Glomerular visceral epithelial cell (primary cell): ENCODE measurements at regions not wholly inside any gene's neighbourhood (a gene's known extent, or its start where the extent isn't known, plus 50 kb on each side); places are given as distances from the start of the nearest gene placed in this dataset.
"Not testable (repeated sequence)": the region's sequence is repeated elsewhere in the genome, so short reads cannot be mapped to it uniquely, and the experiment has no call there.

Source experiments
- DNase-seq: peaks from one replicate; pipeline ENCODE4 v3.0.0-alpha.2; 2016; ENCODE audit errors: extremely low spot score

DNA sequence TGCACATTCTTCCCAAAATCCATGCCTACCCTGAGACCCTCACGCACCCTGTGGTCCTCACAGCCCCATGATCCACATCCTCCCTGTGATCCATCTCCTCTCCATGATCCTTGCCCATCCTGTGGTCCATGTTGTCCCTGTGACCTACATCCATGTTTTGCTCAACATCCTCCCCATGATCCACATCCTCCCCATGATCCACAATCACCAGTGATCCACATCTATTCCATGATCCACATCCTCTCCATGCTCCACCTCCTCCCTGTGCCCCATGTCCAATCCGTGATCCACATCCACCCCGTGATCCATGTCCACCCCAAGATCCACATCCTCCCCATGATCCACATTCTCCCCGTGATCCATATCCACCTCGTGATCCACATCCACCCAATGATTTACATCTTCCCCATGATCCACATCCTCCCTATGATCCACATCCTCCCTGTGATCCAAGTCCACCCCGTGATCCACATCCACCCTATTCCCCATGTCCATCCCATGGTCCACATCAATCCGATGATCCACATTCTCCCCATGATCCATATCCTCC, 281.2 kb downstream of the MYCN start:
- no peak for DNase-seq

DNA sequence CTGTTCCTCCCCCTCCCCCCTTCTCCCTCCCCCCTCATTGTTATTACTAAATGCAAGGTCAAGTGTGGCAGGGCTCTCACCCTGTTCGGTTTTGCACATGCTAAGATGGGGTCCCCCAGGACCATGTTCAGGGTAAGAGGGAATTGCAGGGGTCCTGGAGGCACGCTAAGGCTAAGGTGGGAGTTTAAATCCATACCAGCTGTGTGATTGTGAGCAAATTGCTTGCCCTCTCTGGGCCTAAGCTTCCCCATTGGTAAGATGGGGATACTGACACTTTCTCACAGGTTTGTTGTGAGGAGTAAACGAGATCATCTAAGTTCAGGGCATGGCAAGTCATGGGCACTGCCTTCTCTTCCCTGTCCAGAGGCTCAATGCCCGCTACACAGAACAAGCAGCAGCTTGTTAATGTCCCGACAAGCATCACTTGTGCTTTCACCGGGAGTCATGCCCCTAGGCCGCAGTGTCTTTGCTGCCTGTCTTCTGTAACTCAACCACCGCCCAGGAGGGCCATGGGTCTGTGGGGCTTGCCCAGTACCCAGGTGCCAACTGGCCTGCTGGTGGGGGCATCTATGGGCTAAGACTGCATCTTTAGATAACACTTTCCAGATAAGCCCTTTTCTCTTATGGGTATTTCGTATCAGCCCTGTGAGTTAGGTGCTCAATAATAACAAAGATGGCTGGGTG, 279.1 kb downstream of the MYCN start:
- no peak for DNase-seq

DNA sequence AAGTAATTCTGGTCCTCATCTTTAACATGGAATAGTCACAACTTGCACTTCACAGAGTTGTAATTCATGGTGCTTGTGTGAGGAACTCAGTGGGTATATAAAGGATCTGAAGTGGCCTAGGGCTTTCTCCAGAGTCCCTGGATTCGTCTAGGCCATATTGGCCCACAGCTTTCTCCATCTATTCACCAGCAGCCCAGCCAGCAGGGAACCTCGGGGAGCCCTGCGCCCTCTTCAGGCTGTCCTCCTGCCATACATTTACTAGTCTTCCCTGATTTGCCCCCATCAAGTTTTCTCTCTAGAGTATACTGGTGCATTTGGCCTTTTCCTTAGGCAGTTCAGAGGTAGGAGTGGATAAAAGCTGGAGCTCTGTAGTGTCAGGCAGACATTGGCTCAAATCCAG, 278.3 kb downstream of the MYCN start:
- DNase-seq: no peak

GRCh38 chr2:16218161-16218560, 277.8 kb downstream of the MYCN start:
- no peak for DNase-seq

DNA sequence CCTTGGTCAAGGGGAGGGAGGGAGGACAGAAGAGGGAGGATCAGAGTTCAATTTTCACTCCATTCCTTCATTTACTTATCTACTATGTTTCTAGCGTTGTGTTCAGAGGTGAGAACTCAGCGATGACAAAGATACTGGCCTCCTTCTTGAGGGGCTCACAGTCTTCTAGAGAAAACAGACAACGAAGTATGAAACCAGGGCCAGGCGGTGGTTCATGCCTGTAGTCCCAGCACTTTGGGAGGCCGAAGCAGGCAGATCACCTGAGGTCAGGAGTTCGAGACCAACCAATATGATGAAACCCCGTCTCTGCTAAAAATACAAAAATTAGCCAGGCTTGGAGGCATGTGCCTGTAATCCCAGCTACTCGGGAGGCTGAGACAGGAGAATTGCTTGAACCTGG, 277.4 kb downstream of the MYCN start:
- not testable (repeated sequence) for DNase-seq

GRCh38 chr2:16217291-16217690, 276.9 kb downstream of the MYCN start:
- no peak for DNase-seq

DNA sequence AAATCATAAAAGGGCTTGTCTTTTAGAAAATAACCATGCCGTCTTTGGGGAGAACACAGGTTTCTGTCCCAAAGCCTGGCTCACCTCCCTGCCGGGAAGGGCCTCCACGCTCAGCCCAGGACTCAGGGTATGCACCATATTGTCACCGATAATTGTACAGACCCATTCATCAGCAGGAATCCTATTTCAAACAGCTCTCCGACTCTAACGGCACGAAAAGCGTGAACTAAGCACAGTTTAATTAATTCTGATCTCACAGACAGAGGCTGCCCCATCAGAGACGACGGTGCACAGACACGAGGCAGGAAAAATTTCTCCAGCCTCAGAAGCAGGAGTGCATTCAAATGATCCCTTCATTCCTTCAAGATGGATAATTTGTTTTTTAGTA, 276.2 kb downstream of the MYCN start:
- DNase-seq: no peak

GRCh38 chr2:16215902-16216557, 275.7 kb downstream of the MYCN start:
- DNase-seq: no peak

DNA sequence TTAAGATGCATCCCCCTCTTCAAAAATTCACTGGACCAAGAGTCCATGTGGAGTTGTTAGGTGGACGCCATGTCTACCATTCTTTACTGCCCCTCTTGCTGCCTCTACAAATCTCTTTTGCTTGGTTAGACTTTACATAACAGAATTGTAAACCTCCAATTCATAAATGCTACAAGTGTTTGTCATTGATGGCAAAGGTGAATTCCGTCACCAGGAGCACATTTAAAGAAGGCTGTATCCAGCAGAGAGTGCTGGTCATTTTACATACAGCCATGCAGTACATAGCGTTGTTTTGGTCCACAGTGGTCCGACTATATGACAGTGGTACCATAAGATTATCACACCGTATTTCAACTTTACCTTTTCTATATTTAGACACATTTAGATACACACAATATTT, 274.5 kb downstream of the MYCN start:
- DNase-seq: no peak

DNA sequence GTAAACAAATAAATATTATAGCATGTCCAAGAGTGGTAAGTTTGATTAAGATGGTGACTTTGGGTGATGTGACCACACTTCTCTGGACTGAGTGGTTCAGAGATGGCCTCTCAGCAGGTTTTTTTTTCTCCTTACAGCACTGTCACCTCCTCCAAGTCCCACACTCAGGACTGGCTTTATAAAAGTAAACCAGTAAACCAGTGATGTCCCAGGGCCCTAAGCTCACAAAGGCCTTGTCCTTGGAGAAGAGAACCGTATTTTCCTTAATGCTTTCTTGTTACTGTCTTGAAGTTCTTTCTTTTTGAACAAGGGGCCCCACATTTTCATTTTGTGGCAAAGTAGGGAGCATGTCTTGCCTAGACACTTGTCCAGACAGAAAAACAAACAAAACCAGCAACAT, 274.0 kb downstream of the MYCN start:
- DNase-seq: no peak

GRCh38 chr2:16212321-16212720, 272.0 kb downstream of the MYCN start:
- no peak for DNase-seq

DNA sequence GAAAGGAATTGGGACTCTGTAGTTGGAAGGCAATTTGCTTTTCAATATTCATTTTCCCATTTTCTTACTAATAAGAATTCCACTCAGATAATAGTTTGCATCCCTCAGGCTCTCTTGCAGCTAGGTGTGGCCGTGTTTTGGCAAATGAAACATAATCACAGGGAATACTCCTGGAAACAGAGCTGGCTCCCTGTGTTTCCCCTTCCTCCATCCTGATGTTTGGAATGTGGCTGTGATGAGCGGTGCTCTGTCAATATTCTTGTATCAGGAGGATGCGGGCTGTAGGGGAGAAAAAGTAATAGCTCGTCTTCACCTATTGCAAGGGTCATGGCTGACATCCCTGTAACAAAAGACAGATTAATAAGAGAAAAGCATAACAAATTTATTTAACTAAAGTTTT, 271.0 kb downstream of the MYCN start:
- DNase-seq: no peak

GRCh38 chr2:16210841-16211240, 270.5 kb downstream of the MYCN start:
- no peak for DNase-seq

GRCh38 chr2:16209799-16210198, 269.4 kb downstream of the MYCN start:
- no peak for DNase-seq

DNA sequence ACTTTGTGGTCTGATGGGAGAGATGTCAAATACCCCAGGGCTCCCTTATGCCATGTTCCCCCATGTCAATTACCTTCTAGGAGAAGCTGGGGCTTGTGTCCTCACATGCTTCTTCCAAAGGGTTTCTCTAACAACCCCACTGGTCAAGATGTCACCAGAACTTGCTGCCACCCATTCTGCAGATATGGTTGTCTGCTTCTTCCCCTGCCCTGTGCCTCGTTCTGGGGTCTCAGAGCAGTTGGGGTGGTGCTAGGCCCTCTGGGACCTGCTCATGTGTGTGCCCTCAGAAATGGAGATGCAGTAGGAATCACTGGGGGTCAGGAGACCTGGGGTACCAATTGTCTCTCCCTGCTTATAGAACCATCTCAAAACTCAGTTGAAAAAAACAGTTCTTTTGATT, 268.6 kb downstream of the MYCN start:
- no peak for DNase-seq

DNA sequence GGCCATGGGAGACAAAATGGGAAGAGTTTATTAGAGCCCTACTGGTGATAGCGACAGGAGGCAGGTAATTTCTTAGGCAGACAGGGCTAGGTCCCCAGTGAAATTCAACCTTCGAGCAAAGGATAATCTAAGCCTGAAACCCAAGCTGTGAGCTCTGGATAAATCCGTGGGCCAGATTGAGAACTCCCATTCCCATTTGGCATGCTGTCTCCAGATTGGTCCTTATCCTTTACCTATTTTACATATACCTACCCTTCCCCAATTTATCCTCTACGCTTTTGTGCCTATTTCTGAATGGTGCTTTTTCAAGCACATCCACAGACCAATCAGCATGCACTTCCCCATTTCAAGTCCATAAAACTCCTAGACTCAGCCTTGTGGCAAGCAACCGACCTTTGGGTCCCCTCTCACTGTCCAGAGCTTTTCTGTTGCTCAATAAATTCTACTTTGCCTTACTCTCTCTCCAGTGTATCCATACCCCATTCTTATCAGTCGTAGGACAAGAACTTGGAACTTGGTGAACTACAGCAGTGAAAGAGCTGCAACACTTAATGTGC, 268.0 kb downstream of the MYCN start:
- DNase-seq: no peak

- no peak for DNase-seq
Measured at GRCh38 chr2:16207611-16208010, 267.3 kb downstream of the MYCN start.

DNA sequence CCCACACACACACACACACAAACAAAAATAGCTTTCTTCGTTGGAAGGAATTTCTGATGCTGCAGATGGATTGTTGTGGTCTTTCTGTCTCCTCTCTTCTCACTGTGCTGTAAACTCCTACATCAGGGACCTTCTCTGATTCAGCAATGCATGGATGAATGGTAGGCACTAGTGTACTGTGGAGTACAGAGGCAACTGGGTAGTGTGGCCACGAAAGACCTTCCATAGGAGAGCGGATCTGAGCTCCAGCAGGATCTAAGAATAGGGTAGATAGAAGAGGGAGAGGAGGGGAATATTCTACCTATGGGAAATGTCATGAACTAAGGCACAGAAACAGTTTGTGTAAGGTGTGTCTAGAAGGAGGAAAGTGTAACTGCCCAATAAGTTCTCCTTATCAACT, 266.8 kb downstream of the MYCN start:
- no peak for DNase-seq

DNA sequence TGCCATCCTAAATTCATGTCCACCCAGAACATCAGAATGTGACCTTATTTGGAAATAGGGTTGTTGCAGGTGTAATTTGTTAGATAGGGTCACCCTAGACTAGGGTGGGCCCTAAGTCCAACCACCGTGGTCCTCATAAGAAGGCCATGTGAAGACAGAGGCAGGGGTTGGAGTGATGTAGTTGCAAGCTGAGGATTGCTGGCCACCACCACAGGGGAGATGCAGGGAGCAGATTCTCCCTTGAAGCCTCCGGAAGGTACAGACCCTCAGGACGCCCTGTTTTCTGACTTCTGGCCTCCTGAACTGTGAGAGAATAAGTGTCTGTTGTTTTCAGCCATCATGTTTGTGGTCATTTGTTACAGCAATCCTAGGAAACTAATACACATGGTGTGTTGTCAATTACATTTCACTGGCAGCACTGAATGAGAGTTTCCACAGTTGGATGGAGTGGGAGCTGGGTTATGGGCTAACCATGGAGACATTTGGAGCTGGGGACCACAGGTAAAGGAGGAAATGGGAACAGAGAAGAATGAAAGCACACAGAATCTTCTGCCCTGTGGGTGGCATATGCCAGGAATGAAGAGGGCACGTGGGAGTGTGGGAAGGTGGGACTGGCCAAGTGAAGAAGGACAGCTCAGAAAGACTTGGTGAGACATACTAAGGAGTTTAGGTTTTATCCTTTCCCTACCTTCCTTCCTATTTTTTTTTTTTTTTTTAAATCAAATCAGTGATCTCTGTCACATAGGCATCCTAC, 266.0 kb downstream of the MYCN start:
- DNase-seq: no peak

DNA sequence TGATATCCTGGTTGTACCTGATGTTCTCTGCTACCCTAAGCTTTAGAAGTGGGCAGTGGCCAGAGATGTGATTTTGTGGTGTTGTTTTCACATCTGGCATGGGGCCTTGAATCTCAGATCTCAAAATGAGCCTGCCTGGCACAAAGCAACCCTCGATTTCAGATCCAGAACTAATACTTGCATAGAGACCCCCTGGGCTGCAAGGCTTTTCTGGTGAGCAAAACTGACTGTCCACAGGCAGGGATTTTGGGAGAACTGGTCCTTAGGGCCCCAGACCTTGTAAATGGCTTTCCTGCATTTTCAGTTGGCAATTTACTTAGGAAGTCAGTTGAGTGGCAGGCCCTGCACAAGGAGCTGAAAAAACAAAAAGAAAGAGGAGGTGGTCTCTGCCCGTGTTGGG, 265.3 kb downstream of the MYCN start:
- no peak for DNase-seq

DNA sequence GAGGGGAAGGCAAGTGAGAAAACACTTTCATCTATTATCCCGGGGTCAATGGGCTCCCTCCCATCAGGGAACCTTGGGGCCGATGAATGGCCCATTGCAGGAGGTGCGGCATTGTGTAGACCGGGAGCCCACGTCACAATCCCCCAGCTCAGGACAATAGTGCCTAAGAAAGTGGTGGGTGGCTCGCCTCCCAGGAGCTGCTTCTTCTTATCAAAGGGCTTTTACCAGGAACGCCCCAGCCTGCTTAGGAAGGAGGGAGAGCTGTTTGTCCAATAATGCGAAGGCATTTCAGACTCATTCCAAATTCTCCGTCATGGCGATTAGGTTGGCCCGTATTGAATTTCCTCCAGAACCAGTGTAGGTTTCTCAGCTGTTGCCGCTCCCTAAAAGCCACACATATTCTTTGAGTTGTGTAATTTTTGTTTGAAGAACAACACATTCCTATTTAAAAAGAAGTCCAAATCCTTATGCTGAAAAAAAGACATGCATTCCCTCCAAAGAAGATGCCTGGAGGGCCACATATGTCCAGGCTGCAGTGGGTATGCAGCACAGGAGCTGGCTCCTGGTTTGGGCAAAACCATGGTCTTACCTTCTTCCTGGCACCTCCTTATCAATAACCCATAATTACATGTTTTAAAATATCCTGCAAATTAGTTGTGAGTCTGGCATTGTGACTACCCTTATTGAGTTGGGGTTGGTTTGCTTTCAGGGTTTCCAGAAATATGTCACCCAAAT, 264.7 kb downstream of the MYCN start:
- DNase-seq: no peak

DNA sequence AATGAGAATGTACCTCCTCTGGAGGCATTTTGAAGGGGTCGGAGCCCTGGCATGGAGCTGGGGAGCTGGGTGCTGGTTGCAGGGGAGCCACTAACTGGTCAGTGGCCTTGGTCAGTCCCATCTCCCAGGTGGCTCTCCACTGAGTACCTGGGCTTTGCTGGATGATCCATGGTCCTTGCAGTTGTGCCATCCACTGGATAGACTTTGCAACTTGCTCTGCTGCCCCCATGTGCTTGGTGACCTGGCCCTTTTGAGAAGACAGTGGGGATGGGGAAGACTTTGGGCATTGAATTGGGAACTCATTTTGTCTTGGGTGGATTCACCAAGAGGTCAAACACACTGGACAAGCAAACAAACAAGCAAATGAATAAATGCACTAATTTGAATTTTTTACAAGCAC, 263.9 kb downstream of the MYCN start:
- DNase-seq: no peak
